Hematopoietic multipotent progenitor cell treated with erythropoietin and hydrocortisone succinate and interleukin-3 and kit ligand, for 6 days (in vitro differentiated cells): ENCODE measurements at regions not wholly inside any gene's neighbourhood (a gene's known extent, or its start where the extent isn't known, plus 50 kb on each side); places are given as distances from the start of the nearest gene placed in this dataset.
"Not testable (repeated sequence)": the region's sequence is repeated elsewhere in the genome, so short reads cannot be mapped to it uniquely, and the experiment has no call there.

ENCODE experiments used
- DNase-seq: peaks from one replicate; pipeline ENCODE4 v3.0.0-alpha.2; 2015

GRCh38 chr4:114251020-114251419, 271.6 kb upstream of the ARSJ start:
- no peak for DNase-seq

DNA sequence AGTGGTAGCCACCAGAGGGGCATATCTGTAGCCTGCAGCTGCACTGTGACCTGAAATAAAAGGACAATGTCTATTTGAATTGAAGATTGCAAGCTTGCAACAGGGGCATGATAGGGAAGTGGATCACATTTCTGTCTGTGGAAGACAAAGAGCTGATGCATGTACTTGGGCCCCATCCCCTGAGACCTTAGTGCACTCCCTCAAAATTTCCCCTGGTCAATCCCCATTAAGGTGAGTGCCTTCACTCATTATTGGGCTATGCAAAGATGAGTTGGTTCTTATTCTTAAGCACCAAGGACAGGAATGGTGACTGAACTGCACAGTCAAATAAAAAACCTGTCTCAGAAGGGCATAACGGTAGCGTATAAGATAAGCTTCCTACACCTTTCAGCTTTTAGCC, 273.1 kb upstream of the ARSJ start:
- DNase-seq, result no peak

GRCh38 chr4:114257501-114257900, 278.1 kb upstream of the ARSJ start:
- DNase-seq, result no peak

DNA sequence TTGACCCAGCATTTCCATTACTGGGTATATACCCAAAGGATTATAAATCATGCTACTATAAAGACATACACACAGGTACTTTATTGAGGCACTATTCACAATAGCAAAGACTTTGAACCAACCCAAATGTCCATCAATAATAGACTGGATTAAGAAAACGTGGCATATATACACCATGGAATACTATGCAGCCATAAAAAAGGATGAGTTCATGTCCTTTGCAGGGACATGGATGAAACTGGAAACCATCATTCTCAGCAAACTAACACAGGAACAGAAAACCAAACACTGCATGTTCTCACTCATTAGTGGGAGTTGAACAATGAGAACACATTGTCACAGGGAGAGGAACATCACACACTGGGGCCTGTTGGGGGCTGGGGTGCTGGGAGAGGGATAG, 283.0 kb upstream of the ARSJ start:
- DNase-seq, result not testable (repeated sequence)

GRCh38 chr4:114263233-114263632, 283.8 kb upstream of the ARSJ start:
- no peak for DNase-seq

DNA sequence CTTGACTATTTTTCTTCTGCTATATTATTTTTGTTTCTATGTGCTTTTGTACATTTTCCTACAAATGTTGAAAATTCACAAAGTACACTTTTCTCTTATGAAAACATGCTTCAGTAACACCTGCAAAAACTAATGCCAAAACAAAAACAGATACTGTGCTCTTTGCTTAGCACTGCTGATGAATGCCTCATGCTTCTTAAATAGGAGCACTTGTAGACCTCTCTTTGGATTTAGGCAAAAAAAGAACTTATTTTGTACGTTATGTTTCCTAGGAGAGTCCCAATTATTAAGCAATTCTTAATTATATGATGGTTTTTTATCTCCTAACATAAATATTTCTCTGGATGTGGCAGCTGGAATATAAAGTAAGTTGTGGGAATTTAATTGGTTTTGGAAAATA, 285.0 kb upstream of the ARSJ start:
- no peak for DNase-seq

- no peak for DNase-seq
Measured at GRCh38 chr4:114264877-114265291, 285.4 kb upstream of the ARSJ start.

DNA sequence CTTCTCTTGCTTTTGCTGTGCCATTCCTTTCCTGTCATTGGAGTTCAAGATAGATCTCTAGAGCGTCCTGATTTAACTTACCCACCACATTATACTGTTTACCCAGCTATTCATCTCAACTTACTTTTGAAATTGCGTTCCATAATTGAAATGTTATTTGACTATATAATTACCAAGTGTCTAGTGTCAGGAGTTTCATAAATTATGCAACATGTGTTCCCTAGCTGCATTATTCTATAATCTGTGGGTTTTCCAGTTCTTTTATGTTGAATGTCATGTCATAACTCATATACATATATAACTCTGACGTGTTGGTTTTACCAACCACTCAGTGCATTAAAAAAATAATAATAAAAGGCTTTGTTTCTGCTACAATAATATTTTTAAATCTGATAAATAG, 285.9 kb upstream of the ARSJ start:
- DNase-seq, result no peak

DNA sequence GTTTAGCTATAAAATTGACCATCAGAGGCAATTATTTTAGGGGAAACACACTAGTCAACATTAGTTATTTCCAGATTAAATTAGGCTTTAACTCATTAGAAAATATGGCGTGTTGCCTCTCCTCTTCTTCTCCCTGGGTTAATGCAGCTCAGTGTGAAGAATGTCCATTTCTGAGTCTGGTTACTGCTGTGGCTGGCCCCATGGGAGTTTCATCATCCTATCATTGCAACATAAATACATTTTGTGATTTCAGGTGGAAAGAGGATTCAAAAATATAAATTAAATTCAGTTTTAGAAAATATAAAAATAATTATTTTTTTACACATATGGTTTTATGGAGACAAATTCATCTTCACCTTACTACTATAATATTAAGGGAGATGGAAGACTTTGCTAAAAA, 288.5 kb upstream of the ARSJ start:
- no peak for DNase-seq

DNA sequence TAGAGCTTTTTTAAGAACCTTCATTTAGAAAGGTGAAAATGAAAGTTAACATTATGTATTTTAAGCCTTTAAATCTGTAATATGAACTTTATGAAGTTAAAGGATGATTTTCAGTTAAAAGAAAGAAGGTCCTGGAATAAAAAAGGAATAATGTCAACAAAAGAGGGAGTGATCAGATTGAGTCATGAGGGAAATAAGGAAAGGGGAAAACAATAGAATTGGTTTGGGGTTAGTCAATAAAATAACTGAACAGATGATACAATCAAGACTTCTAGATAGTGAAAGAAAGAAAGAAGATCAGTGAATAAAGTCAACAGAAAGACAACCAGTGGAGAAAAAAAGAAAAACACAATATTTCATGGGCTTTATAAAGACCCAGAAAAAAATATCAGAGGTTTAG, 291.6 kb upstream of the ARSJ start:
- no peak for DNase-seq

- no peak for DNase-seq
Measured at GRCh38 chr4:114272226-114272625, 292.8 kb upstream of the ARSJ start.

- peak; percentile 1 for DNase-seq
Measured at GRCh38 chr4:114273238-114273637, 293.8 kb upstream of the ARSJ start.

DNA sequence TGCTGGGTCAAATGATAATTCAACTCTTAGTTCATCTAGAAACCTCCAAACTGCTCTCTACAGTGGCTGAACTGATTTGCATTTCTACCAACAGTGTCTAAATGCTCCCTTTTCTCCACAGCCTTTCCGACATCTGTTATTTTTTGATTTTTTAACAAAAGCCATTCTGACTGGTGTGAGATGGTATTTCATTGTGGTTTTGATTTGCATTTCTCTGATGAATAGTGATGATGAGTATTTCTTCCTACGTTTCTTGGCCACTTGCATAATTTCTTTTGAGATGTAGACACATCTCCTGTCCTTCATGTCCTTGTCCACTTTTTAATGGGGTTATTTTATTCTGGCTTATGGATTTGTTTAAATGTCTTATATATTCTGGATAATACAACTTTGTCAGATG, 298.2 kb upstream of the ARSJ start:
- no peak for DNase-seq

DNA sequence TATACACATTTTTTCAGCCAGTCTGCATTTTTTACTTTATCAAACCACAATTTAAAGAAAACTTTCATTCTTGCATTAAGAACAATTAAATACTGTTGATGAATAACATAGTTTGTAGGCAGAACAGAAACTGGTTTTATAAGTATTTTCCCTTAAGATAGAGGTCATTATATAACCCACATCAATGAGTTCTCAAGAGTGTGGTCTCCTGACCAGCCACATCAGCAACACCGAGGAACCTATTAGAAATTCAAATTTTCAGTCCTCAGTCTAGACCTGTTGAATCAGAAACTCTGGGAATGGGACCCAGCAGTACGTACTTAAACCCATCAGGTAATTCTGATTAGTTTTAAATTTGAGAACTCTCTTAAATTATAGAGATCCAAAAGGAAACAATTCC, 299.6 kb upstream of the ARSJ start:
- DNase-seq, result no peak

DNA sequence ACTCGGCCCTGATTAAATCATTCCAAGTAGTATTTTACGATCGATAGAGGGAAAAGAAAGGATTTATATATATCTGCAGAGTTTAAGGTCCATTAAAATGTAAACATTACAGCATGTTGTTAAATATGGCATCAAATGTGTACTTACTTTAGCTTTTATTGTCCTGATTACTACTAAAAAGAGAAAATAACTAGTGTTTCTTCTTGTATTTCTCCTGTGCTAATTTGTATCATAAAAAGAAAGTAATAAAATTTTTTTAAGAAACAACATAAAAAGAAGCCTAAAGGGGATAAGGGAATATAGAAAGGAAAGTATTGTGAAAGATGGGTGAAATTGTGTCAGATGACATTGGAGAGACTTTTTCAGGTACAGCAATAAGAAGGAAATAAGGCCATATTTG, 300.3 kb upstream of the ARSJ start:
- DNase-seq, result no peak

DNA sequence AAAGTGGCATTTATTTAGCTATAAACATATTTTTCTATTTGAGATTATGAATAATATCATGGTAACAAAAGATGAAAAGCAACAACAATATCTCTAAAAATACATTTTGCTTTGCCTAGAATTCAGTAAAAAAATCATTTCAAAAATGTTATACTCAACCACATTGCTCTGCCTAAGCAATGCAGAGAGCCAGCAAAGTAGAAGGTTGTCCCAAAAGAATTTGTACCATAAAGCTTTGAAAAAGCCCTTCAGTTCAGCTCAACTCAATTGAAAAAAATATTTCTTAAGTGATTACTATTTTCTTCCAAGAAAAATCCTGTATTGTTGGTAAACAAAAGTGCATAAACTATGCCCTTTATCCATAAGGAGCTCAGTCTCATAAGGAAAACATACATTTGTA, 301.2 kb upstream of the ARSJ start:
- no peak for DNase-seq

DNA sequence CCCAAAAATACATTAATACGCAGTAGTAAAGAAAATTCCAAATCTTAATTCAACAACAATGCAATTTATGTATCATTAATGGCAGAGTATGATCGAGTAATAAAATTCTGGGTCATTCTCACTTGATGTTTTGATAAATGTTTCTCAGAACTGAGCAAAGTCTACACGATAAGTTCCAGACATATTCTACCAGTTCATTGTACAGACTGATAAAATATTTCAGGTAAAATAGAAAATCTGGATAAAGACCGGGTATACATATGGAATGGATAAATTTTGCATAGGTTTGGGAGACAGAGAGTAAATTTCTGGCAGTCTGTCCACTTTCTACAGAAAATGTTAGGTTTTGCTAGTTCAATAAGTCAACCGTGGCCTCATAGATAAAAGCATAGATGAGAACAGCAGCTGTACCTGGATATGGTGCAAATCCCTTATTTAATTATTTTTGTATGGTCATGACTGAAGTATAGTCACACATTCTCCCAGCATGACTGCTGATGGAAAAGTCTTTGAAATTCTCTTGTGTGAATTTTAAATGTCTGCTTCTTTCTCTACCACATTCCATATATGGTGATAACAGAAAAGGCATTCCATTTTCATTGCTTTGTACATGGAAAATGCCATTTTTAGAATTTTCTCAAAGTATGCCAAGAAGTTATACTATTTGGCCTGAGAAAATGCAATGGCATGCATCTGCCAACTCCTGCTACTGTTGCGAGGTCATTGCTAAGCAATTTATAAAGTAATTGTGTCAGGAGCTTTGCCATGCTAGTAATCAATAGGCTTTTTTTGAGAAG, 301.9 kb upstream of the ARSJ start:
- DNase-seq, result no peak

GRCh38 chr4:114282937-114283336, 303.5 kb upstream of the ARSJ start:
- no peak for DNase-seq

- DNase-seq, result no peak
Measured at GRCh38 chr4:114284629-114285028, 305.2 kb upstream of the ARSJ start.

- DNase-seq, result no peak
Measured at GRCh38 chr4:114286262-114286810, 306.9 kb upstream of the ARSJ start.

- DNase-seq, result no peak
Measured at GRCh38 chr4:114287079-114287696, 307.7 kb upstream of the ARSJ start.

- no peak for DNase-seq
Measured at GRCh38 chr4:114296126-114296525, 302.5 kb upstream of the UGT8 start.

DNA sequence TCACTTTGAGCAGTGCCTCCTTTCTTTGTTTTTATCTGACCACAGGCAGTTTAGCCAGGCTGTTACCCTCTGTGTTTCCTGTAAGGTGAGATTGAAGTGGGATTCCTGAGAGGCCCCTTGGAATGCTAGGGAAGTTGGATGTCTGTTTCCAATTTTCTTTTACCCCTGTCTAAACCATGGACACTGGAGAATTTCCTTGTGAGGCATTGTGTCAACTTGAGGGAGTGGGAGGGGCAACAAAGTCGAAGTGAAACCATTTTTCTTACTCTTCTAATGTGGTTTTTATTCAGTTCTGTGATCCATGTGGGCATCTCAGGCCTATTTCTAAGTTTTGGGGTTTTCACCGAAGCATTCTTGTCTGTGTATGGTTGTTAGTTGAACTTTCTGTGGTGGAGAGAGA, 296.1 kb upstream of the UGT8 start:
- no peak for DNase-seq

GRCh38 chr4:114304046-114304445, 294.6 kb upstream of the UGT8 start:
- DNase-seq, result no peak

- no peak for DNase-seq
Measured at GRCh38 chr4:114304567-114304966, 294.0 kb upstream of the UGT8 start.
